Cardiac fibroblast (primary cell): ENCODE measurements at regions not wholly inside any gene's neighbourhood (a gene's known extent, or its start where the extent isn't known, plus 50 kb on each side); places are given as distances from the start of the nearest gene placed in this dataset.

Source experiments
- DNase-seq, 2 donors: peaks; one replicate each; pipeline versions ENCODE4 v3.0.0 to v3.0.0-alpha.2; 2010; ENCODE audit warnings: low read depth in 2 of 2
- H3K4me3 ChIP-seq, 2 donors: replicated peaks in 1 of 2; 1 replicate in 1 of 2; 2 replicates in 1 of 2; pipeline ENCODE4 v1.5.1; 2011; ENCODE audit warnings: low read depth in 2 of 2, low read length in 2 of 2, mild to moderate bottlenecking in 2 of 2, moderate library complexity in 1 of 2
- CTCF ChIP-seq: IDR thresholded peaks from one replicate; pipeline ENCODE4 v1.5.1; 2011; ENCODE audit warnings: low read depth, mild to moderate bottlenecking, low read length, inconsistent platforms

GRCh38 chr11:116503216-116504160 is 269.3 kb downstream of the BUD13 start:
- no peak for TF ChIP-seq CTCF
- no peak for DNase-seq
- H3K4me3 ChIP-seq = no peak overlapping the region

DNA sequence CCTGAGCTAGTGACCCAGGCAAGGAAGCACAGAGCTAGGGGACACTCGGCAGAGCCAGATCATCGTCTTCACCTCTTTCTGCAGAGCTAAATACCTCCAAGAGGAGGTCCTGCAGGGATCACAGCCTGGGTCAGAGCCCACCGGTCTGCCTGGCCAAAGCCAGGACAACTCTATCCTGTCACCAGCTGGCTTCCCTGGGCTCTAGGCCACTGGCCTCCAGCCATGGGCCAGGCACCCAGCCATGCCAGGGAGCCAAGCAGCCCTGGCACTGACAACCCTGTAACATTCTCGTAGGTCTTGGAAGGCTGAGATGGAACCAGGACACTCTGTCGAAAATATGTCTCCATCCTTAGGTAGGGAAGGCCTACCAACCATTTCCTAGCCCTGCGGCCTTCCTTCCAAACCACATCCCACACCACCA is 270.1 kb downstream of the BUD13 start:
- no peak for TF ChIP-seq CTCF
- H3K4me3 ChIP-seq = no peak overlapping the region
- DNase-seq = no peak

DNA sequence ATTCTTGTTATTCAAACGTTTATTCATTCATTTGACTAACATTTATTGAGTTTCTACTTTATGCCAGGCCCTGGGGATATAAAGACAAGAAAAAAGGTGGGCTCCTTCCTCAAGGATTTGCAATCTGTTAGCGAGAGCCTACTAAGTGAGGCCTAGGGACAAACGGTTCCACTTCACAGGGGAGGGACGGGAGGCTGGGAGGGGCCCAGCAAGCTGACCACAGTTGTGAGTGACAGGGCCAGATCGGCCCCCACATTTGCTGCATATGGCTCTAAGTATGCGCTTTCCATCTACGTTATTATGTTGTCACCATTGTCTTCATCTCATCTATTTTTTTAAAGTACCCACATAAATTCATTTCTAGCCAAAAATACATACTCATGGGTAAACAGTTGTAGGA is 271.1 kb downstream of the BUD13 start:
- no peak for DNase-seq
- no peak for TF ChIP-seq CTCF
- H3K4me3 ChIP-seq = no peak overlapping the region

DNA sequence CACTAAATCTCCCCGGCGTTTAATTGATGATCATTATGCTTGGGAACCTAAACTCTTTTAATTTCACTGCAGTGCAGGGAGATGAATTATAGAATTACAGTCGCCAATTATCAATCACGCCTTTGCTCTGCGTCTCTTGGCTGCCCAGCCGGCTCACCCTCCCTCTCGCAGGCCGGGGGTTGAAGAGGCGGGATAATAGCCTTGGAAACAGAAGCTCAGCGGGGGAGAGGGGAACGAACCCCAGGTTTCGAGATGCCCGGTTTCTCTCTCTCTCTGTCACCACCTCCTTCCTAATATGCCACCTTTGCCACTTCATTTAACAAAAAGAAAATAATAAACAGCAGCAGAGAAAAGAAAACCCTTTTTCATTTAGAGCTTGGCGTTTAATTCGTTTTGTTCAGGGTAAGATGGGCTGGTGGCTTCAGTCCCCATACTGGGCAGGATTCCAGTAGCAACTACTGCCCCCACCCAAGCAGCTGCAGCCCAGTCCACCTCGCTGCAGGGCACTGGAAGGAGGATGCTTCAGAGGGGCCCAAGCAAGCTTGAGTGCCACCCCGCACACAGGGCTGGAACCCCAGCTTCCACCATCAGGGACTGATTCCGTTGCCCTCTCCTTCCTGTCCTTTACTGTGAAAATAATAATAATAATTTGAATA is 271.7 kb downstream of the BUD13 start:
- no peak for DNase-seq
- H3K4me3 ChIP-seq = no peak overlapping the region
- TF ChIP-seq CTCF = no peak

- DNase-seq = no peak
- TF ChIP-seq CTCF = no peak
- no peak overlapping the region for H3K4me3 ChIP-seq
Measured at GRCh38 chr11:116500026-116500946, 272.5 kb downstream of the BUD13 start.

DNA sequence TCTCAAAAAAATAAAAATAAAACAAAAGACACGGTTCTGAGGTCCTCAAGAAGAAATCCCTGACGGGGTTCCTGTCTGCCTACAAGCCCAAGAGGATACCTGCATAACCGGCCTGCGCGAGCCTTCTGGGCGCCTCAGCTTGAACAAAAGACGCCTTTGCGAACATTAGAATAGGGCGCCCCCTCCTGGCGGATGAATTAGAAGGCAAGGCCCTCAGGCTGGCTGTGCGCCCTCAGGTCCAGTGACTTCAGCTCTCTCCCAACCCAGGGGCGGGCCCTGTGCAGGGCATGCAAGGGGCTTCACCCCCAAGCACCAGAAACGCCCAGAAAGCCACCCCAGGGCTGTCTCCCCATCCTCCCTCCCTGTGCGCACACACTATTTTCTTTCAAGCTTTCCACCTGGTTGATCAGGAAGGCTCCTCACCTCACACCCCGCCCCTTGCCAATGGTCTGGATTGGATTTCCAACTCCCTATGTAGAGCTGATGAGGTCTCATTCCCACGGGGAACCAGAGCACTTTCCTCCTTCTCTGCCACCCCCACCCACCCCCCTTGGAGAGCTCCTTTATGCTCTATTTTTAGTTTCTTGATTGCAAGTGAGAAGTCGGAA is 273.3 kb downstream of the BUD13 start:
- no peak overlapping the region for H3K4me3 ChIP-seq
- peak; percentile 61 to 62 for DNase-seq
- peak; percentile 46 for TF ChIP-seq CTCF
